C4-2B (cell line): ENCODE measurements at regions not wholly inside any gene's neighbourhood (a gene's known extent, or its start where the extent isn't known, plus 50 kb on each side); places are given as distances from the start of the nearest gene placed in this dataset.

Experiments used
- H3K27ac ChIP-seq: fragments of 450-650 bp; 2 replicates; pipeline ENCODE4 v1.5.1; 2017
- CTCF ChIP-seq: fragments of 450-650 bp; conservative IDR thresholded peaks from 2 replicates; pipeline ENCODE4 v1.5.1; 2017; ENCODE audit warnings: mild to moderate bottlenecking
- ZFX ChIP-seq: fragments of 450-650 bp; IDR thresholded peaks from 2 replicates; pipeline ENCODE4 v1.6.1; 2017

DNA sequence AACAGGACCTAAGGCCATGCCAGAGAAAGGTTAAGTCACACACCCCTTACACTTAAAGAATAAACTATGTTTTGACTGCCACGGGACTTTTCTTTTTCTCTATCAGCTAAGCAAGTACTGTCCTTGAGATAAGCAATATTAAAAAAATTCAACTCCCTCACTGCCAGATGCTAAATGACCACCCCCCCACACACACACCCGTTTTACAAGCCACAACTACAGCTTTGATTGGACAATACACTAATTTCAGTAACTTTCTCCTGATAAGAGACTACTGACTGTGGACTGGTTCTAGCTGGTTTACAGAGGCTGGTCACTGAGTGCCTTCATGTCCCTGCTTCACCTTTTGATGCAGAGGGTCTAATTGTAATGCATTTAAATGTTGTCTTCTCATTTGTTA, 63.9 kb upstream of the HOPX start:
- no peak overlapping the region; the same call in 1 of the 2 replicates for H3K27ac ChIP-seq
- TF ChIP-seq CTCF (no peak), ZFX (no peak)

DNA sequence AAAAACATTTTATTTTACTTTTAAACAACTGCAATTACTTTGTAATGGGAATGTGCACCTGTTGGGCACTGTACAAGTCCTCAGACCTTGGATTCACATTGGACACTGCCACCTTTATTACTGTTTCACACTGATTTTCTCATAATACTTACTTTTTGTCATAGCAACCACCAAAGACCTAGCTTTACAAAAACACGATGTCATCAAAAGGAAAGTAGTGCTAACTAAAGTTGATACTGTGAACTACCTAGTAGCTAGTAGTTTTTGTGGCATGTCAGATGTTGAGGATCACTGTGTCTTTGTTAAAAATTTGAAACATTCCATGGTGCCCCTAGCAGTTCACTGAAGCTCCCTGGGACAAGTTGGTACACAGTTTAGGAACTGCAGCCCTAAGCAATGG, 62.9 kb upstream of the HOPX start:
- peak overlapping the region; percentile 38; the same call in 1 of the 2 replicates for H3K27ac ChIP-seq

DNA sequence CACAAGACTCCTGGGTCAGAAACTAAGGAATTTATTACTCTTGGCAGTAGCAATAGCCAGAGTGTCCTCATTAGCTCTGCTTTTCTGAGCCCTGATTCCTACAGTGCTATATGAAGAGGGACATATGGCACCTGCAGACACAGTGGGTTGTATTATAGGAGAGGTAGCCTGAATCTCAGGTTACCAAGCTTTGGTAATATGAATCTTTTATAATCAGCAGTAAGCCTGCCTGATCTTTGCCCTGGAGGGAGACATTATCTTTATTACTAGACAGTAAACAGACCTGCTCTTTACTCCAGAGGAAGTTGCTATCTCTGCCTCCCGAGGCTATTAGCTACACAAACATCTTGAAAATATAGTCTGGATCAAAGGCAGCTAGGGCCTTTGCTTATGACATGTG, 62.5 kb upstream of the HOPX start:
- peak overlapping the region; percentile 79; the same call in 1 of the 2 replicates for H3K27ac ChIP-seq
- TF ChIP-seq ZFX (no peak), CTCF (no peak)

More for the DNA sequence above, 62.9 kb upstream of the HOPX start:
- TF ChIP-seq CTCF = no peak
- no peak for TF ChIP-seq ZFX

- no peak for TF ChIP-seq ZFX
- no peak for TF ChIP-seq CTCF
- peak overlapping the region; percentile 79 for H3K27ac ChIP-seq
Observed at GRCh38 chr4:56742080-56742871, 61.2 kb upstream of the HOPX start.

GRCh38 chr4:56741595-56741994, 60.5 kb upstream of the HOPX start:
- no peak for TF ChIP-seq ZFX
- TF ChIP-seq CTCF = no peak
- no peak overlapping the region for H3K27ac ChIP-seq

DNA sequence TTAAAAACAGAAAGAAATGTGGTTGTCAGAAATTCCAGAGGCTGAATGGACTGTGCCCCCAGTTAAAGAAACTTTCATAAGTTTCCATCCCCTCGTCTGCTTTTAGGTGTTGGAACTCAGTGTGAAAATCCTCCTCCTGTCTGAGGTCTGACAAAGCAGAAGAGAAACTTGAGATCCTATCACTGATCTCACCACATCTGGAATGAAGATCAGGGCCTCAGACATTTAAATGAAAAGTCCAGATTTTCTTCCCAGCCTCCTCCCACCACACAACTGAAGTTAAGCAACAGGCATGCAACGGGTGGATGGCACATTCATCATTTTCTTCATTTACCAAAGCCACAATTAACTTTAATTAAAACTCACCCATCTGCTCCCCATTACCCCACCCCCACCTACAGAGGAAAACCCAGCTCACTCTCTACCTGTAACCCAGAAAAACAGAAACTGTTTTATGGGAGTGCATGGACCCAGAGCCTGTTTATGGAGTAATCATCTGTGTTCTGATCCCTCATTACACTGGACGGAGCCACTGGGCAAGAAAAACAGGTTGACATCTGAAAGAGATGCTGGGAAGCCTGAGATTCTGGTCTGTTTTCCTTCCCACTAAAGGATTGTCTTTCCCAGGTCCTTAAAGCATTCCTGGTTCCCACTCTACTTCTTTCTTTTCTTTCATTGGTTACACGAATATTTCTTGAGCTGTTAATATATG, 58.1 kb upstream of the HOPX start:
- H3K27ac ChIP-seq = no peak overlapping the region
- TF ChIP-seq ZFX (no peak), CTCF (no peak)

GRCh38 chr4:56737666-56738065, 56.6 kb upstream of the HOPX start:
- no peak for TF ChIP-seq CTCF
- no peak for TF ChIP-seq ZFX

More at GRCh38 chr4:56737666-56738065, 56.6 kb upstream of the HOPX start:
- no peak overlapping the region; the same call in 1 of the 2 replicates for H3K27ac ChIP-seq
